OCI-LY3 (cell line): ENCODE measurements at regions not wholly inside any gene's neighbourhood (a gene's known extent, or its start where the extent isn't known, plus 50 kb on each side); places are given as distances from the start of the nearest gene placed in this dataset.

Source experiments
- CTCF ChIP-seq: fragments of 200-600, 300-600 bp; sonication (generic); IDR thresholded peaks from 2 replicates; pipeline ENCODE4 v1.5.1; 2014; ENCODE audit warnings: antibody characterized with exemption, low read length, low read depth
- EZH2phosphoT487 ChIP-seq: fragments of 200-600 bp; shearing (Covaris generic); IDR thresholded peaks from 2 replicates; pipeline ENCODE4 v1.6.1; 2018; ENCODE audit warnings: antibody characterized with exemption, mixed run types, low read depth

GRCh38 chr3:61353382-61353781, 102.1 kb upstream of the FHIT start:
- TF ChIP-seq CTCF (no peak), EZH2phosphoT487 (no peak)
